Activated T-cell treated with anti-CD3 and anti-CD28 coated beads, Interleukin-2, amount 50 U/mL, for 4 hours (primary cell): ENCODE measurements at regions not wholly inside any gene's neighbourhood (a gene's known extent, or its start where the extent isn't known, plus 50 kb on each side); places are given as distances from the start of the nearest gene placed in this dataset.
A peak's percentile ranks its signal among the peaks of the same experiment; 100 is the strongest.

Experiments used
- ATAC-seq, 2 donors: fragments of 200-7000 bp; cut with Tn5 transposase; one replicate each; pipeline ENCODE4 v1.10.0; 2021
- DNase-seq: peaks from one replicate; pipeline ENCODE4 v3.0.0-alpha.2; 2020
- H3K27me3 Mint-ChIP-seq: one replicate; pipeline ENCODE4 v1.8.0; 2021; ENCODE audit warnings: low read depth, mixed read lengths
- H3K36me3 Mint-ChIP-seq: one replicate; pipeline ENCODE4 v1.8.0; 2022; ENCODE audit warnings: mixed read lengths; ENCODE audit not compliant: insufficient read depth
- H3K4me1 Mint-ChIP-seq: one replicate; pipeline ENCODE4 v1.8.0; 2021; ENCODE audit warnings: low read depth, mixed read lengths
- H3K4me3 Mint-ChIP-seq: one replicate; pipeline ENCODE4 v1.8.0; 2021; ENCODE audit warnings: mild to moderate bottlenecking, moderate library complexity, mixed read lengths
- H3K9me3 Mint-ChIP-seq: one replicate; pipeline ENCODE4 v1.8.0; 2021; ENCODE audit warnings: mixed read lengths

- ATAC-seq (no peak), DNase-seq (no peak)
- H3K4me3 Mint-ChIP-seq = no peak overlapping the region
- no peaks in the 10 kb centered on the region for H3K9me3 Mint-ChIP-seq
- H3K36me3 Mint-ChIP-seq = no peaks in the 10 kb centered on the region
- H3K4me1 Mint-ChIP-seq = no peaks in the 10 kb centered on the region
- H3K27me3 Mint-ChIP-seq = peaks cover 12% of the 10 kb centered on the region
These were observed 75.2 kb upstream of the SPTLC1 start for GRCh38 chr9:92190536-92190790.

- Mint-ChIP-seq H3K9me3 (no peaks in the 10 kb centered on the region), H3K27me3 (peaks cover 12% of the 10 kb centered on the region), H3K36me3 (no peaks in the 10 kb centered on the region), H3K4me1 (no peaks in the 10 kb centered on the region), H3K4me3 (no peak overlapping the region)
- DNase-seq = no peak
- ATAC-seq = no peak
These were observed 74.7 kb upstream of the SPTLC1 start for GRCh38 chr9:92189782-92190535.

GRCh38 chr9:92188969-92189781, 74.0 kb upstream of the SPTLC1 start:
- H3K4me3 Mint-ChIP-seq = no peak overlapping the region
- H3K36me3 Mint-ChIP-seq = no peaks in the 10 kb centered on the region
- no peak for DNase-seq
- no peaks in the 10 kb centered on the region for H3K4me1 Mint-ChIP-seq
- no peaks in the 10 kb centered on the region for H3K9me3 Mint-ChIP-seq
- peak in 1 of 2 donors; percentile 21 for ATAC-seq
- peaks cover 12% of the 10 kb centered on the region for H3K27me3 Mint-ChIP-seq

- DNase-seq = no peak
- no peak overlapping the region for H3K4me3 Mint-ChIP-seq
- no peak for ATAC-seq
- peaks cover 14% of the 10 kb centered on the region for H3K27me3 Mint-ChIP-seq
- H3K9me3 Mint-ChIP-seq = no peaks in the 10 kb centered on the region
- no peaks in the 10 kb centered on the region for H3K36me3 Mint-ChIP-seq
- H3K4me1 Mint-ChIP-seq = no peaks in the 10 kb centered on the region
These were observed 72.9 kb upstream of the SPTLC1 start for GRCh38 chr9:92187989-92188714.

GRCh38 chr9:92187390-92187789, 72.2 kb upstream of the SPTLC1 start:
- DNase-seq = no peak
- no peak overlapping the region for H3K4me3 Mint-ChIP-seq
- no peak for ATAC-seq
- no peaks in the 10 kb centered on the region for H3K36me3 Mint-ChIP-seq
- H3K9me3 Mint-ChIP-seq = no peaks in the 10 kb centered on the region
- no peaks in the 10 kb centered on the region for H3K4me1 Mint-ChIP-seq
- peaks cover 14% of the 10 kb centered on the region for H3K27me3 Mint-ChIP-seq

- Mint-ChIP-seq H3K27me3 (peaks cover 14% of the 10 kb centered on the region), H3K9me3 (no peaks in the 10 kb centered on the region), H3K4me3 (no peak overlapping the region), H3K36me3 (no peaks in the 10 kb centered on the region), H3K4me1 (no peaks in the 10 kb centered on the region)
- DNase-seq (no peak), ATAC-seq (no peak)
These were observed 71.4 kb upstream of the SPTLC1 start for GRCh38 chr9:92186631-92187030.

- Mint-ChIP-seq H3K36me3 (no peaks in the 10 kb centered on the region), H3K4me3 (no peak overlapping the region), H3K27me3 (peaks cover 8% of the 10 kb centered on the region), H3K4me1 (no peaks in the 10 kb centered on the region), H3K9me3 (no peaks in the 10 kb centered on the region)
- ATAC-seq = no peak
- no peak for DNase-seq
These were observed 70.5 kb upstream of the SPTLC1 start for GRCh38 chr9:92185681-92186080.

- Mint-ChIP-seq H3K4me1 (no peaks in the 10 kb centered on the region), H3K9me3 (no peaks in the 10 kb centered on the region), H3K4me3 (no peak overlapping the region), H3K27me3 (peaks cover 8% of the 10 kb centered on the region), H3K36me3 (no peaks in the 10 kb centered on the region)
- ATAC-seq = no peak
- DNase-seq = no peak
These were observed 69.9 kb upstream of the SPTLC1 start for GRCh38 chr9:92185096-92185495.

GRCh38 chr9:92184041-92184564, 68.9 kb upstream of the SPTLC1 start:
- Mint-ChIP-seq H3K9me3 (no peaks in the 10 kb centered on the region), H3K4me3 (no peak overlapping the region), H3K36me3 (no peaks in the 10 kb centered on the region), H3K4me1 (no peaks in the 10 kb centered on the region), H3K27me3 (peaks cover 8% of the 10 kb centered on the region)
- no peak for ATAC-seq
- DNase-seq = no peak

- peaks cover 8% of the 10 kb centered on the region for H3K27me3 Mint-ChIP-seq
- no peak for DNase-seq
These were observed 68.2 kb upstream of the SPTLC1 start for GRCh38 chr9:92183449-92183848.

GRCh38 chr9:92181296-92181695, 66.1 kb upstream of the SPTLC1 start:
- Mint-ChIP-seq H3K9me3 (no peaks in the 10 kb centered on the region), H3K4me3 (no peak overlapping the region), H3K27me3 (peaks cover 5% of the 10 kb centered on the region), H3K4me1 (no peaks in the 10 kb centered on the region), H3K36me3 (no peaks in the 10 kb centered on the region)
- ATAC-seq = no peak
- no peak for DNase-seq

More at GRCh38 chr9:92183449-92183848, 68.2 kb upstream of the SPTLC1 start:
- no peak for ATAC-seq
- Mint-ChIP-seq H3K4me1 (no peaks in the 10 kb centered on the region), H3K4me3 (no peak overlapping the region), H3K9me3 (no peaks in the 10 kb centered on the region), H3K36me3 (no peaks in the 10 kb centered on the region)

- Mint-ChIP-seq H3K27me3 (peaks cover 5% of the 10 kb centered on the region), H3K4me1 (no peaks in the 10 kb centered on the region), H3K36me3 (no peaks in the 10 kb centered on the region), H3K4me3 (no peak overlapping the region), H3K9me3 (no peaks in the 10 kb centered on the region)
- ATAC-seq = no peak
- DNase-seq = no peak
These were observed 65.5 kb upstream of the SPTLC1 start for GRCh38 chr9:92180669-92181181.

GRCh38 chr9:92180002-92180400, 64.8 kb upstream of the SPTLC1 start:
- Mint-ChIP-seq H3K36me3 (no peaks in the 10 kb centered on the region), H3K9me3 (no peaks in the 10 kb centered on the region), H3K27me3 (peaks cover 5% of the 10 kb centered on the region), H3K4me3 (no peak overlapping the region), H3K4me1 (no peaks in the 10 kb centered on the region)
- ATAC-seq (no peak), DNase-seq (no peak)

GRCh38 chr9:92179286-92180001, 64.2 kb upstream of the SPTLC1 start:
- Mint-ChIP-seq H3K36me3 (no peaks in the 10 kb centered on the region), H3K27me3 (peaks cover 5% of the 10 kb centered on the region), H3K9me3 (no peaks in the 10 kb centered on the region), H3K4me3 (no peak overlapping the region), H3K4me1 (no peaks in the 10 kb centered on the region)
- DNase-seq = no peak
- ATAC-seq = no peak
